Non-pigmented ciliary epithelial cell (primary cell): ENCODE measurements at regions not wholly inside any gene's neighbourhood (a gene's known extent, or its start where the extent isn't known, plus 50 kb on each side); places are given as distances from the start of the nearest gene placed in this dataset.
"Not testable (repeated sequence)": the region's sequence is repeated elsewhere in the genome, so short reads cannot be mapped to it uniquely, and the experiment has no call there.

ENCODE experiments used
- DNase-seq: peaks from one replicate; pipeline ENCODE4 v3.0.0-alpha.2; 2010; ENCODE audit warnings: low read depth

DNA sequence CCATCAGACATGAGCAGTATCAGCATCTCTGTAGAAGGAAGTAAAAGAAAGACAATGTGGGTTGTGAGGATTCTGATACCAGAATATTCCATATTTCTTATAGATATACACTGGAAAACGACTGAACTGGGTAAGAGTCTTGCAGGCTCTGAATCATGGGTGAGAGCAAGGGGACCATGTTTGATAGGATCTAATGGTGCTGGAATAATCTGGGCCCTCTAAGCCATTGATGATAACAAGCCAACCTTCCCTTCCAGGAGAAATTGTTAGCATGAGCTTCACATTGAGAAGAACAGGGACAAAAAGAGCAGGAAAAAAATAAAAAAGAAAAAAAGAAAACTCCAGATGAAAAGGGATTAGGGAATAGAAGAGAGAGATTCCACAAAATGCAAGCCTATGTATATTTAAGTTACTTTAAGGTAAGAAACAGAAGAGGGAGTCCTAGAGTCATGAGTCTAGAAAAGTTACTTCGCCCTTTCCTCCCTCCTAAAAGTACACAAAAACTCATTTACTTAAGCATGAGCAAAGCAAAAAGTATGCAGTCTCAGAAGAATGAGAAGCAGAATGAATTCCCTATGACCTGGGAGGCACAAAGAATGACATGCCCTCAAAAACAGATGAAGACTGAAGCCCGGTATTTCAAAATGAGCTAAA lies 181.9 kb downstream of the TMEM26 start:
- peak; percentile 65 for DNase-seq

DNA sequence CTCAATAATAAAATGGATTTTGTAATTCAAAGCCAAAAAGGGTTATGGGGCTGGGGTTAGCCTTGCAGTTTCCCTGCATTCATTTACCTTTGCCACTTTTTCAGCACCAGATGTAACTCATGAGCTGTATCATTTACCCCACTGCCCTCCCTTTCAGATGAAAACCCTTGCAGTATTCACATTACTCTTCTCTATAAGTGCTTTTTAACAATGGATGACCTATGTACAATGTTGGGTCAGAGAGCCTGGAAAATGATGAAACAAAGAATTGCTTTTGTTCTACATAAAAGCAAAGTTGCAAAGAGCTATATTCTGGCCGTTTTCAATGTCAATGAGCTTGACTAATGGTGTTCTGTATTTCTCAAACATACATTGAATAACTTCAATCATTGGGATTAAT lies 189.7 kb downstream of the TMEM26 start:
- no peak for DNase-seq

DNA sequence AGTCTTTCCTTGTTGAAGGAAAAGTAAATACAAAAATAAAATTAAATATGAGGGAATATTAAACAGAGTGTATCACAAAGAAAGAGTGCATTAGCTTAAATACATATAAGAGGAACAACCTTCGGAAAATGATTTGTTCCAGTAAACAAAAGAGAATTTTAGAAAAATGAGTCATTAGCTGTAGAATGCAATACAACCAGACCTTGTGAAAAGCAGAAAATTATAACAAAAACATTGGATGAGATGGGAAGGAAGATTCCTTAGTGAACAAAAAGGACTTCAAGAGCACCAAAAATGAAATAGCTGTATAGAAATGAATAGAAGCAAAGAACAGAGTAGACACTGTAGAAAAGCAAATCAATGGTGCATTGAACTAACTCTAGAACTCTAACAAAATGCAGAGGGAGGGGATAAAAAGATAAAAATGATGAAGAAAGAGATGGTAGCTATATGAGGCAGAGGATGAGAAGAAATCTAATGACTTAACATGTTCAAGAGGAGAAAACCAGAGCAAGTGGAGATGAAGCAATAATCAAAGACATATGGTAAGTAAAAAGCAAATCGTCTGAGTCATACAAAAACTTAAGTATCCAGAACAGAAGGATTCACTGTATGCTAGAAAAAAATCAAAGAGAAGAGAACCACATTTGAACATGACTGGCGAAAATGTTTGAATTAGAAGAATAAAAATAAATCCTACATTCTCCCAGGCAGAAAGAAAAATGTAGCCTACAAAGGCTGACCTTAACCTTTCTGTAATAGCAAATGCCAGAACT lies 190.5 kb downstream of the TMEM26 start:
- DNase-seq, result peak; percentile 31

DNA sequence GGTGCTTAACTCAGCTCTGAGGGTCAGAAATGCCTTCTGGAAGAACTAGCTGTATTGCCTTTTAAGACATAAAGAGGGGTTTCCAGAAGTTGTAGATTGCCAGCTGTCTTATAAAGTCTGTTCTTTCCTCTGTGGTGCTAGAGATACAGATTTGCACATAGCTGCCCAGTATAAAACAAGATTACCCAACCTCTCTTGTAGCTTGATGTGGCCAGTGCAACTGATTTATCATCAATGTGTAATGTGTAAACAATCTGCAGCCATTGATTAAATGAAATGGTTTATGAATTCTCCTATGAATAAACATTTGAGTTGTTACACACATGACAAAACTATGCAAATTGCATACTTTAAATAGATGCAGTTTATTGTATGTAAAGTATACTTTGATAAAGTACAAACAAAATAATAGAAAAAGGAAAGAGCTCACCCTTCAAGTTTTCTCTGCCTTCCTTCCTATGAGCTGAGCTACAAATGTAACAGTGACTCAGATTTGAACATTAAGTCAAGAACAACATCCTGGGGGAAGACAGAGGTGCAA lies 195.2 kb downstream of the TMEM26 start:
- DNase-seq, result no peak

DNA sequence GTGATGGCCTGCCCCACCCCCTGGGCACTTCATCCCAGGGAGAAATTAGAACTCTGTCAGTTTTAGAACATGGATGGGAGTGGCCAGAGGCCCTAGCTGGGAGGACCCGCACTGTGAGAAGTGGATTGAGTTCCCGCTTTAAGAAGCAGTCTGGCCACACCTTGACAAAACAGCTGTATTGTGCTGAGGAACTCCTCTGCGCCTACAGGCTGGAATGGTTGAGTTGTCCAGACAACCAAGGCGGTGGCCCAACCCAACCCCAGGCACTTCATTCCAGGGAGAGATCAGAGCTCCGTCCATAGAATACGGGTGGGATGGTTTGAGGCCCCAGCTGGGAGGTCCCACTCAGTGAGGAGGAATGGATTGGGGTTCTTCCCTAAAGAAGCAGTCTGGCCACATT lies 196.0 kb downstream of the TMEM26 start:
- no peak for DNase-seq

DNA sequence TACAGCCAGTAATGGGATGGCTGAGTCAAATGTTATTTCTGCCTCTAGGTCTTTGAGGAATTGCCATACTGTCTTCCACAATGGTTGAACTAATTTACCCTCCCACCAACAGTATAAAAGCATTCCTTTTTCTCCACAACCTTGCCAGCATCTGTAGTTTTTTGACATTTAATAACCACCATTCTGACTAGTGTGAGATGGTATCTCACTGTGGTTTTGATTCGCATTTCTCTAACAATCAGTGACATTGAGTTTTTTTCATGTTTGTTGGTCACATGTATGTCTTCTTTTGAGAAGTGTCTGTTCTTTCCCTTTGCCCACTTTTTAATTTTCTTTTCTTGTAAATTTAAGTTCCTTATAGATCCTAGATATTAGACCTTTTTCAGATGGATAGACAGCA lies 200.9 kb downstream of the TMEM26 start:
- not testable (repeated sequence) for DNase-seq

DNA sequence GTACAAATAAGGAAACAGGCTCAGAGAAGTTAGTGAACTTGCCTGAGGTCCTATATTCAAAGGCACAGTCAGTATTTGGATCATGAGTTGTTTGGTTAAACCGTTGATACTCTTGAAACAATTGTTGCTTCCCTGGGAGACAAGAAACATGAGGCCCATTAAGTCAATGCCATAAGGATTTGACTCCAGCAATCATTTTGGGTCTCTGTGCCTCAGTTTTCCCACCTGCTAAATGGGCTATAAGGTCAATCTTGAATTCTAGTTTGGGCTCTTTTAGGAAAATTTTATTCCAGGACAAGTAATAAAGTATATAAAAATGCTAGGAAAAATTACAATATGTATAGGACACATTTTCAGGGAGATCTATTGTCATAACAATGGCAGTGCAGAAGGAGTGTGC lies 202.1 kb downstream of the TMEM26 start:
- DNase-seq, result no peak

DNA sequence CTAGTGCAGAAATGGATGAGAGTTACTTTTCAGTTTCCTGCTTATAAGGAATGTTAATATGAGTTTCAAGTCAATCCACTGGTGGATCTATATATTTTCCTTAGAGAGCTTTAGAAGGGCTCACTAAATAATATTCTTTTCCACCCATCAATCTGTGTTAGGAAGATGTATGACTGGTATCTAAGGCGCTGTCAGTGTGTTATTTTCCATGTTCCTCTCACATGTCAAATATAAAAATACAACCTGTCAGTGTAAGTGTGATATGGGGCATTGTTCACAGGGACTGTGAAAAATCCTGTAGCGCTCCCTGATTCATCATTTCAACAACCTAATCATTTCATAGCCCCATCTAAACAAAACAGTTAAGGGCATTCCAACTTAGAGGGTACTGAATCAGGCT lies 203.1 kb downstream of the TMEM26 start:
- DNase-seq, result no peak

DNA sequence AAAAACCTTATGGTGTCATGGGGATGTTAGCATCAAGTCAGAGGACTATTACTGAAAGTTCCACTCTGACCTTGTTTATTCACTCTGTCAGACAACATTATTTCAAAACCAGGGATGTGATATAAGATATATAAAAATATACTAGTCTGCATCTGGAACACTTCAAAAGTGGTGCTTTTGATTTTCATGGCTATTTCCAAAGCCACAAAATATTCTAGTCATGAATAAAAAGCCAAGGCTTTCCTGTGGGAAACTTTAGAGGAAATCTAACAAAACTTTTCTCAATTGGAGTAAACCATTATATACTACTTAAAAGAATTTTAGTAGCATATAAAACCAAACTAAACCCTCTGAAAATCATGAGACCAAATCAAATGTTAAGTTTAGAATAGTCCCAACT lies 205.2 kb downstream of the TMEM26 start:
- DNase-seq, result no peak

DNA sequence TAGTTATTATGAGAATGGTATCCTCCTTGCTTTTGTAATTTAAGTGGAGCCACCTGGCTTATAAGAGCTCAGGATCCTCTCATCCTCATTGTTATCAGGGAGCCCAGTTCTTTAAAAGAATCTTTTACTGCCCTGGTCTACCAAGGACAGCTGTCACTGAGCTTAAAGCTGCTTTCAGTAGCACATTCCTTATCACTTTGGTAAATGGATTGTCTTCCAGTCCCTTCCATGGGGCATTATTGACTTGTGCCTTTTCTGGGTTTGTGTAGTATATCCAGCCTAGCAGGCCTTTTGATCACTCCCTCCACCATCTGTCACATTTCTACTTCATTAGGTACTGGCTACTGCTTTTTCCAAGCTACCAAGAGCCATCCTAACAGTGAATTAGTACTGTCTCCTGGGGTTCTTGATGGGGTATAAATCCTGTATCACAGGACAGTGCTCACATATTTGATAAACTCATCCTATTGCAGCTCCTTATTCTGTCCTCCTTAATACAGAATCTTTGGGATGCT lies 208.9 kb downstream of the TMEM26 start:
- no peak for DNase-seq

DNA sequence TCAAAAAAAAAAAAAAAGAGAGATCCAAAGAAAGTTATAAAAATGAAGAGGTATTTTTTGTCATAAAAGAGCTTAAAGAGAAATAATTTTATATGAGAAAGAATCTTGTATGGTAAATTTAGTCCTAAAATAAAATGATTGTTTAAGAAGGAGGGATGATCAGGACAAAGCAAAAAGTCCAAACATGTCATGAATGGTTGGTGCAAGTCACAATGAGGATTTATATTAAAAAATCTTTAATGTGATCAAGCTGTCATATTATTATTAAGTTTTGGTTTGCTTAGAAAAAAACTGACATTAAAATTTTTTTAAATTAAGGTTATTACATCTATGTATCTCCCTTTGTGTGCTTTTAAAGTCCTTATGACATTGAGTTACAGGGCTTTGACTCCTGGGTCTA lies 220.4 kb downstream of the TMEM26 start:
- no peak for DNase-seq

DNA sequence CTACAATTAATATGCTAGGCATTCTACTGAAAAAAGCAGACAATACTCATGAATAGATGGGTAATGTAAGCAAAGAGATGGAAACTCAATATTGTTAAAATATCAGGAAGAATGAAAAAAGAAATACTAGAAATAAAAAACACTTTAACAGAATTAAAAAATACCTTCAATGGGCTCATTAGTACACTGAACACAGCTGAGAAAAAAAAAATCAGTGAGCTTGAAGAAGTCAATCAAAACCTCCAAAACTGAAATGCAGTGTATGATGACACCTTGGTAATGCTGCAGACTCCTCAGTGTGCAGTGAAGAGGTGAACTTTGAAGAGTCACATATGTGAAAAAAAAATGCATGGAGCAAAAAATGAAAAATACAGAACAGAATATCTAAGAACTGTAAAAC lies 227.2 kb downstream of the TMEM26 start:
- DNase-seq, result no peak

DNA sequence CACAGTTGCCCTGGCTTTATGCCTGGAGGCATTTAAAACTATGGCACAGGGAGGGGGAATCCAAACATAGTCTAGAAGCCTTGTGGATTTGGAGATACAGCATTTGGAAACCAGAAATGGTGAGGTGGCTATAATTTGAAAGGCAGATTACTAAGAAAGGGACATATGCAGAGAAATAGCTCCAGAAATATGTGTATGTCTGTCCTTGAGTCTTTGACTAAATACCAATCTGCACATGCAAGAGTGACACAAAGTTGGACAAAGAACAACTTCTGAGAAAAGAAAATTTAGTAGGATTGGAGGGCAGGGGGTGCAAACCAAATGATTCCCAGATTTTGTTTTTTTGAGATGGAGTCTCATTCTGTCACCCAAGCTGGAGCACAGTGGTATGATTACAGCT lies 229.6 kb downstream of the TMEM26 start:
- DNase-seq, result no peak

DNA sequence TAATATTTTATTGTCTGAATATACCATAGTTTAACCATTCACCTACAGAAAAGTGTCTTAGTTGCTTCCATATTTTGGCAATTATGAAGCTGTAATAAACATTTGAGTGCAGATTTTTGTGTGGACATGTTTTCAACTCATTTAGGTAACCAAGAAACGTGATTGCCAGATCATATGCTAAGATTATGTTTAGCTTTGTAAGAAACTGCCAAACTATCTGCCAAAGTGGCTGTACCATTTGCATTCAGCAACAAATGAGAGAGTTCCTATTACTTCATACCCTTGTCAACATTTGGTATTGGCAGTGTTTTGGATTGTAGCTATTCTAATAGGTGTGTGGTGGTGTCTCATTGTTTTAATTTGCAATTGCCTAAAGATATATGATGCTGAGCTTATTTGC lies 233.5 kb downstream of the TMEM26 start:
- DNase-seq, result no peak

DNA sequence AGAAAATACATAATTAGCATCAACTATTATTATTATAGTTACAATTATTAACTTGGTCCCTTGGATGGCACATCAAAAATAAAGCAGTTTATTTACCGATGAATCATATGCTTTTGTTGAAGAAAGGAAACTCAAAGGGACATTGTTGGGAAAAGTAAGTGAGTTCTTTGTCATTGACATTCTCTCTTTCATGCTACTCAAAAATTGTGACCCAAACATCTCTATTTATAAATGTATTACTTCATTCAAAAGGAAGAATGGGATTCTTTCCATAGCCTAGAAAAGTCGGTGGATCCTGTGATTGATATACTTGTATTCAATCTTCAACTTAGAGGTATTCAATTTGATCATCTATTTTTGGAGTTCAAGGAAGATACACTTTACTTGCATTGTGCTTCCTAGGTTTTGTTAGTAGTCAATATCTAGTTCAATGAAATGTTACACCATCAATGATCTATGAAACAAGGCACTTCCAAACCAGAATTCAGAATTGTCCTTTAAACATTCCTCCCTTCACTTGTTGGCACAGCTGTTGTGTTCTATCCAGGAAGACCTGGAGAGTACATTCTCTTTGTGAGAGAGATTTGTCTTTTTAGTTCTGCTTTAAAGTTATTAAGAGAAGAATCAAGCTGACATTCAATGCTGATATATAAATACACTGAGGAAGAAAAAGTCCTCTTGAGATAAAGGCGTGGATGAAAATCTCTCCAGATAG lies 235.2 kb downstream of the TMEM26 start:
- DNase-seq, result no peak

DNA sequence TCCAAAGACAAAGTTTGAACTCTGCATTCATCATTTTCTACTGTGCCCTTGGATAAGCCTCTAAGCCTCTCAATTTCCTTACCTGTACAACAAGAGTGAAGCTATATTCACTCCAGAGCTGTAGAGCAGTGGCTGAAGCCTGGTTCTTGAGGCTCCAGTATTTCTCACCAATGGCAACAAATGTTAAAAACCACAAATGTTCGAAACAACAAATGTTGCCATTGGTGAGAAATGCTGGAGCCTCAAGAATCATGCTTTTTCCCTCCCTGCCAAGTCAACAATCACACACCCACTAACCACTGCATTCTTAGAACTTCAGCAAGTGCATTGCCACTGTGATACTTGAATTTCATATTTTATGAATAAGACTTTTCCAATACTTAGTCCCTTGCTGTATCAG lies 237.9 kb downstream of the TMEM26 start:
- no peak for DNase-seq

DNA sequence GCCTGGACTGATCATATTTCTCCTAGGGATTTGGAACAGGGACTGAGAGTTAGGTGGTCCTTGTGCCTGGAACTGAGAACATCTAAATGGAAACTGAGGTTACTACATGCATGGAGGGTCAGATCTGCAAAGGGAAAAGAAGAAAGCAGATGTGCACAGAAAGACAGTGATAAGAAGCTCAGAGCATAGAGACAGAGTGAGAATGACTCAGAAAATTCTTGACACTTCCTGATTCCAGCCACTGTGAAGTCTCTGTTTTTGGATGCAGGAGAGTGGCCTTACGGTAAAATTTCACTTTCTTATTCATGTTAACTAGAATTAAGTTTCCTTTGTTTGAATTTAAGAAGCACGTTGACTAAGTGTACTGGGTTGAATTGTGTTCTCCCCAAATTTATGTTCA lies 241.7 kb downstream of the TMEM26 start:
- no peak for DNase-seq

DNA sequence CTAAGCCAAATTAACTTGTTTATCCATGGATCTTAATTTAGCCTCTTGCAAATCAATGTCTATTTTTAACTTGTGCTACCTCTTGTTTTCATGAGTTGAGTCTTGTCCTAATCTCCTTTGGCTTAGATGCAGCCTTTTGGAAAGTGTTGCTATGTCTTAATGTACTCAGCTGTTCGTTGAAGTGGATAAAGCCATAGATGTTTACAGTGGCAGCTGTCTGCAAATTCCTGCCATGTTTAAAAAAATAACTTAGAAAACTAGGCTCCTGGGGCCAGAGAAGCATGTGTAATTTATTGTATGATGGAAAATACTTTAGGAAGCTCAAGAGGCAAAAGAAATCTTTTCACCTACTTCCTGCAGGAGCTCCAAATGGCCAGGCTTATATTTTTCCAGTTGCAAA lies 253.1 kb upstream of the RHOBTB1 start:
- DNase-seq, result no peak

DNA sequence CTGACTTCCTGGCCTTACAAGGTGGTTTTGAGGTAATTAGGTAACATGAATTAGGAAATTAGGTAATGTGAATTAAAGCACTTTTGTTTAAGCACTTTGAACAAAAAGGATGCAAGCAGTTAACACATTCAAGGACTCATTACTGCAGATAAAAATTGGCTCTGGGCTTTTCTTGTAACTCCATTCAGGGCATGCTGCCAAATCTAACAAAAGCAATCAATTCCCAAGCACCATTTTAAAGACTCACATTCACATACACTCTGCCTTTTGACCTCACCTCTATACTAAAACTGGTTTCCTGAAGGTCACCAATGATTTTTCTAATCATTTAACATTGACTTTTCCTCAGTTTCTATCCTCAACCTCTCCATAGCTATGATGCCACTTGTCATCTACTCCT lies 251.2 kb upstream of the RHOBTB1 start:
- DNase-seq, result no peak

DNA sequence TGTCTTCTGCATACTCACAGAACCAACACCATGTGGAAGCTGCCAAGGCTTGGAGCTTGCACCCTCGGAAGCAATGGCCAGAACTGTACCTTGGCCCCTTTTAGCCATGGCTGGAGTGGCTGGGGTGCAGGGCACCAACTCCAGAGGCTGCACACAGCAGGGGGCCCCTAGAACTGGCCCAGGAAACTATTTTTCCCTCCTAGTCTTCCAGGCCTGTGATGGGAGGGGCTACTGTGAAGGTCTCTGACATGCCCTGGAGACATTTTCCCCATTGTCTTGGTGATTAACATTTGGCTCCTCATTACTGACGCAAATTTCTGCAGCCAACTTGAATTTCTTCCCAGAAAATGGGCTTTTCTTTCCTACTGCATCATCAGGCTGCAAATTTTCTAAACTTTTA lies 248.6 kb upstream of the RHOBTB1 start:
- not testable (repeated sequence) for DNase-seq

DNA sequence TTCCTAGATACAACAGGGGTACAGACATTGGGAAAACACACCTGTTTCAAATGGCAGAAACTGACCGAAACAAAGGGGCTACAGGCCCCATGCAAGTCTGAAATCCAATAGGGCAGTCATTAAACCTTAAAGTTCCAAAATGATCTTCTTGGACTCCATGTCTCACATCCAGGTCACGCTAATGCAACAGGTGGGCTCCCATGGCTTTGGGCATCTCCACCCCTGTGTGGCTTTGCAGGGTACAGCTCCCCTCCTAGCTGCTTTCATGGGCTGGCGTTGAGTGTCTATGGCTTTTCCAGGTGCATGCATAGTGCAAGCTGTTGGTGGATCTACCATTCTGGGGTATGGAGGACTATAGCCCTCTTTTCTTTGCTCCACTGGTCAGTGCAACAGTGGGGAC lies 248.1 kb upstream of the RHOBTB1 start:
- no peak for DNase-seq

DNA sequence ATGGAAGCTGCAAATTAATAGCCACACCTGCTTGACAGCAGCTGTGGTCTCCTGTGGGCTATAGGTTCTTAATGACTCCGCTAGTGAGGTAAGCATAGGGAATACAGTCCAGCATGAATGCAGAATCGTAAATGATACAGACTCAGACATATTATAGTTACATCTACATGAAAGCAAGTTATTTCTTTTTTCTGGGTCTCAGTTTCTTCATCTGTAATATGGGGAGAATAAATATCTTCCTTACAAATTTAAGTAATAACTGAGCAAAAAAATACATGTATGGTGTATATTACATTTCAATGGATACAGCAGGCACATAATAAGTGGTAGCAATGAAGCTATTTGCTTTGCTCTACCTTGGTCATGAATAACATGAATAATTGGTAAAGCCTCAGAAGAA lies 245.9 kb upstream of the RHOBTB1 start:
- DNase-seq, result no peak

DNA sequence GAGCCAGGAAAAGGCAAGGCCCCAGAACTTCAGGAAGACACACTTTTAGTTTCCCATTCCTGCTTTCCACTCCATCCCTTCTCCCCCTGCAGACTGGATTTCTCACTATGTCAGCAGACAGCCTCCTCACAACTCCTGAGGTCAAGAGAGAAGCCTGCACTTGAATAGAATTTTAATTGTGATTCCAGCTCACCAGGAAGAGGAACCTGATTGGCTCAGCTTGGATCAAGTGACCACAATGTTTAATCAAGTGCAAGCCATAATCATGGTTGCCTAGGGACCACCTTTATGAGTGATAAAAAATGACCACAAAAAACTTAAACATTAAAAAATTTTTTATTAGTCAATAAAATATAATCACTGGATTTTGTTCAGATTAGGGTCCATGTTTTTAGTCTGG lies 244.7 kb upstream of the RHOBTB1 start:
- DNase-seq, result no peak
